Retinal pigment epithelial cell (primary cell): ENCODE measurements at regions not wholly inside any gene's neighbourhood (a gene's known extent, or its start where the extent isn't known, plus 50 kb on each side); places are given as distances from the start of the nearest gene placed in this dataset.

Source experiments
- DNase-seq: peaks from one replicate; pipeline ENCODE4 v3.0.0-alpha.2; 2010; ENCODE audit warnings: low read depth
- H3K4me3 ChIP-seq: 2 replicates; pipeline ENCODE4 v1.5.1; 2011; ENCODE audit warnings: mild to moderate bottlenecking, low read length, control low read depth, moderate library complexity
- CTCF ChIP-seq: conservative IDR thresholded peaks from 2 replicates; pipeline ENCODE4 v1.5.1; 2011; ENCODE audit warnings: low read depth, low read length, control low read depth, inconsistent platforms

GRCh38 chr5:135776457-135776856 lies 58.0 kb upstream of the SLC25A48 start:
- H3K4me3 ChIP-seq: no peak overlapping the region
- no peak for DNase-seq
- TF ChIP-seq CTCF: no peak

GRCh38 chr5:135761746-135762145 lies 72.7 kb upstream of the SLC25A48 start:
- no peak for DNase-seq
- TF ChIP-seq CTCF: no peak
- H3K4me3 ChIP-seq: no peak overlapping the region

- H3K4me3 ChIP-seq: no peak overlapping the region
- no peak for DNase-seq
- no peak for TF ChIP-seq CTCF
Observed at GRCh38 chr5:135759149-135759784, 75.2 kb upstream of the SLC25A48 start.

- no peak overlapping the region for H3K4me3 ChIP-seq
- no peak for DNase-seq
- TF ChIP-seq CTCF: no peak
Observed at GRCh38 chr5:135753990-135754389, 80.5 kb upstream of the SLC25A48 start.

- H3K4me3 ChIP-seq: no peak overlapping the region
- no peak for DNase-seq
- peak; percentile 35 for TF ChIP-seq CTCF
Observed at GRCh38 chr5:135750506-135750905, 84.0 kb upstream of the SLC25A48 start.

- DNase-seq: no peak
- no peak for TF ChIP-seq CTCF
- H3K4me3 ChIP-seq: no peak overlapping the region
Observed at GRCh38 chr5:135747824-135748223, 86.6 kb upstream of the SLC25A48 start.

- no peak for TF ChIP-seq CTCF
- DNase-seq: no peak
- no peak overlapping the region for H3K4me3 ChIP-seq
Observed at GRCh38 chr5:135745897-135746500, 88.5 kb upstream of the SLC25A48 start.
